ENCODE measurements at regions not wholly inside any gene's neighbourhood (a gene's known extent, or its start where the extent isn't known, plus 50 kb on each side); places are given as distances from the start of the nearest gene placed in this dataset.

- no peak for FAIRE-seq
Measured at GRCh38 chr15:58273104-58273503, 134.9 kb downstream of the AQP9 start.

- FAIRE-seq = no peak
Measured at GRCh38 chr15:58274885-58275284, 136.7 kb downstream of the AQP9 start.

- no peak for FAIRE-seq
Measured at GRCh38 chr15:58275785-58276184, 137.6 kb downstream of the AQP9 start.

GRCh38 chr15:58276924-58277323, 138.7 kb downstream of the AQP9 start:
- FAIRE-seq = no peak

- FAIRE-seq = no peak
Measured at GRCh38 chr15:58277333-58277732, 139.2 kb downstream of the AQP9 start.

GRCh38 chr15:58279106-58279505, 140.9 kb downstream of the AQP9 start:
- no peak for FAIRE-seq

GRCh38 chr15:58279654-58280053, 141.5 kb downstream of the AQP9 start:
- FAIRE-seq = no peak

GRCh38 chr15:58282060-58282708, 144.0 kb downstream of the AQP9 start:
- FAIRE-seq = no peak

- FAIRE-seq = no peak
Measured at GRCh38 chr15:58283302-58283701, 145.1 kb downstream of the AQP9 start.

GRCh38 chr15:58284293-58284692, 146.1 kb downstream of the AQP9 start:
- FAIRE-seq = no peak

GRCh38 chr15:58285212-58285920, 146.4 kb upstream of the LIPC start:
- FAIRE-seq = no peak

- FAIRE-seq = no peak
Measured at GRCh38 chr15:58285921-58286278, 145.9 kb upstream of the LIPC start.

- no peak for FAIRE-seq
Measured at GRCh38 chr15:58286523-58286922, 145.3 kb upstream of the LIPC start.

GRCh38 chr15:58287891-58288290, 143.9 kb upstream of the LIPC start:
- no peak for FAIRE-seq

GRCh38 chr15:58288592-58288991, 143.2 kb upstream of the LIPC start:
- FAIRE-seq = no peak

- no peak for FAIRE-seq
Measured at GRCh38 chr15:58291848-58292247, 139.9 kb upstream of the LIPC start.

- no peak for FAIRE-seq
Measured at GRCh38 chr15:58292751-58293175, 139.0 kb upstream of the LIPC start.

GRCh38 chr15:58293622-58294550, 137.9 kb upstream of the LIPC start:
- no peak for FAIRE-seq

GRCh38 chr15:58294681-58295254, 137.0 kb upstream of the LIPC start:
- FAIRE-seq = no peak

- no peak for FAIRE-seq
Measured at GRCh38 chr15:58295637-58296215, 136.1 kb upstream of the LIPC start.

- no peak for FAIRE-seq
Measured at GRCh38 chr15:58296276-58296675, 135.5 kb upstream of the LIPC start.

GRCh38 chr15:58297639-58298038, 134.2 kb upstream of the LIPC start:
- FAIRE-seq = no peak

Measured in islet of Langerhans (tissue), 1 donor.